ENCODE measurements at regions not wholly inside any gene's neighbourhood (a gene's known extent, or its start where the extent isn't known, plus 50 kb on each side); places are given as distances from the start of the nearest gene placed in this dataset.

GRCh38 chr12:125704803-125705202, 639.6 kb downstream of the AACS start:
- no peak for TF ChIP-seq CTCF (IDR thresholded peaks at IDR 0.05)
- no peak for TF ChIP-seq POLR2A (IDR thresholded peaks at IDR 0.05)
